AG04449 (cell line): ENCODE measurements at regions not wholly inside any gene's neighbourhood (a gene's known extent, or its start where the extent isn't known, plus 50 kb on each side); places are given as distances from the start of the nearest gene placed in this dataset.

Source experiments
- CTCF ChIA-PET: fragments of 350-600 bp; formaldehyde crosslinking; extraction: SDS; loops from one replicate; lab custom pipeline; 2021; ENCODE audit warnings: antibody characterized with exemption; lab: Yijun Ruan, JAX
- POLR2A ChIA-PET: fragments of 400-600, 350-600 bp; formaldehyde crosslinking; extraction: SDS; loops from one replicate; lab custom pipeline; 2020; ENCODE audit warnings: antibody characterized with exemption, inconsistent platforms; lab: Yijun Ruan, JAX
- DNase-seq: peaks from one replicate; pipeline ENCODE4 v3.0.0-alpha.2; 2010; ENCODE audit warnings: low read depth, low spot score
- H3K4me3 ChIP-seq: 2 replicates; pipeline ENCODE4 v1.5.1; 2011; ENCODE audit warnings: low read depth, mild to moderate bottlenecking, control low read depth, low read length
- TF ChIP-seq, protein P1 (sequence below): IDR thresholded peaks from one replicate; pipeline ENCODE4 v1.5.1; 2011; ENCODE audit warnings: mild to moderate bottlenecking, moderate library complexity, low read length, control low read depth, inconsistent platforms; ENCODE audit not compliant: insufficient read depth; ENCODE audit errors: missing control alignments

DNA sequence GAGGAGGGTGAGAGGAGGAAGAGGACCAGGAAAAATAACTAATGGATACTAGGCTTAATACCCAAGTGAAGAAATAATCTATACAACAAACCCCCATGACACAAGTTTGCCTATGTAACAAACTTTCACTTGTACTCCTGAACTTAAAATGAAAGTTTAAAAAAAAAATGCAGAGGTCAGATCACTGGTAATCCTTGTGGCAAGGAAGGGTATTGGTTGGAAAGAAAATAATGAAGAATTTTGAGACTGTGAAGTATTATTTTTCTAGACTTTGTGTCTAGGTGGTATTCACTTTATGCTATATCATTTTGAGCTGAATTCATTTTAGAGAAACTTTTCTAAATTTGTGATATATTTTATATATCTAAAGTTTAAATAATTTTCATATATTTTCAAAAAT is 547.5 kb downstream of the MMUT start:
- no peak overlapping the region for H3K4me3 ChIP-seq
- TF ChIP-seq, protein P1, sequence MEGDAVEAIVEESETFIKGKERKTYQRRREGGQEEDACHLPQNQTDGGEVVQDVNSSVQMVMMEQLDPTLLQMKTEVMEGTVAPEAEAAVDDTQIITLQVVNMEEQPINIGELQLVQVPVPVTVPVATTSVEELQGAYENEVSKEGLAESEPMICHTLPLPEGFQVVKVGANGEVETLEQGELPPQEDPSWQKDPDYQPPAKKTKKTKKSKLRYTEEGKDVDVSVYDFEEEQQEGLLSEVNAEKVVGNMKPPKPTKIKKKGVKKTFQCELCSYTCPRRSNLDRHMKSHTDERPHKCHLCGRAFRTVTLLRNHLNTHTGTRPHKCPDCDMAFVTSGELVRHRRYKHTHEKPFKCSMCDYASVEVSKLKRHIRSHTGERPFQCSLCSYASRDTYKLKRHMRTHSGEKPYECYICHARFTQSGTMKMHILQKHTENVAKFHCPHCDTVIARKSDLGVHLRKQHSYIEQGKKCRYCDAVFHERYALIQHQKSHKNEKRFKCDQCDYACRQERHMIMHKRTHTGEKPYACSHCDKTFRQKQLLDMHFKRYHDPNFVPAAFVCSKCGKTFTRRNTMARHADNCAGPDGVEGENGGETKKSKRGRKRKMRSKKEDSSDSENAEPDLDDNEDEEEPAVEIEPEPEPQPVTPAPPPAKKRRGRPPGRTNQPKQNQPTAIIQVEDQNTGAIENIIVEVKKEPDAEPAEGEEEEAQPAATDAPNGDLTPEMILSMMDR = no peak
- DNase-seq = no peak
- POLR2A ChIA-PET = no interaction called here
- CTCF ChIA-PET = interaction anchor here (1.2 kb wide), 1 partner anchor 495 kb away, joined by 3 read pairs; no protein-coding TSS in a partner anchor

DNA sequence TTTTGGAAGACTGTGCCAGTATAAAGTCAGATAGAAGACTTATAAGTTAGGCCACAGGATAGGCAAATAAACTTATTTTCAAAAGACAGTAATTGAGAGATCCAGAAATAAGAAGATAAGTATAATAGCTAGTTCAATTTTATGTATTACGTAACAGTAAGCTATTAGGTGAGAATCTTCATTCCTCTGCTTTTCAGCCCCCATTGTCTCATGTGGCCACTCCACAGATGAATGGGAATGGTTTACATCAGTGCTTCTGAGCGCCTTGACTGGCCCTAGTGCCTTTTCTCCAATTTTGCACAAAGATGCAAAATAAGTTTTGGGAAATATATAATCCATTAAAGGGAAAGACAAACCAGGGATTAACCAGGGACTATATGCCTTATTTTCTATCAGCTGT is 550.5 kb downstream of the MMUT start:
- POLR2A ChIA-PET = no interaction called here
- TF ChIP-seq, protein P1 = no peak
- CTCF ChIA-PET = no interaction called here
- no peak overlapping the region for H3K4me3 ChIP-seq
- DNase-seq = no peak

DNA sequence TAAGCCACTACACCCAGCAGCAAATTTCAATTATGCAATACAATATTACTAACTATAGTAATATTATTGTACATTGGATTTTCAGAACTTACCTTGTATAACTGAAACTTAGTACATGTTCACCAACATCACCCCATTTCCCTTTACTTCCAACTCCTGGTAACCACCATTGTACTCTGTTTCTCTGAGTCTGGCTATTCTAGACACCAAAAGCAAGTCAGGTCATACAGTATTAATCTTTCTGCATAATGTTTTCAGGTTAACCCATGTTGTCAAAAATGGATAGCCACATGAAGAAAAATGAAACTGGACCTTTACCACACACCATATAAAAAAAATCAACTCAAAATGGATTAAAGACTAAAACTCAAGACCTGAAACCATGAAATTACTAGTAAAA is 558.2 kb downstream of the MMUT start:
- DNase-seq = no peak
- TF ChIP-seq, protein P1 = no peak
- ChIA-PET POLR2A (no interaction called here), CTCF (no interaction called here)
- H3K4me3 ChIP-seq = no peak overlapping the region

DNA sequence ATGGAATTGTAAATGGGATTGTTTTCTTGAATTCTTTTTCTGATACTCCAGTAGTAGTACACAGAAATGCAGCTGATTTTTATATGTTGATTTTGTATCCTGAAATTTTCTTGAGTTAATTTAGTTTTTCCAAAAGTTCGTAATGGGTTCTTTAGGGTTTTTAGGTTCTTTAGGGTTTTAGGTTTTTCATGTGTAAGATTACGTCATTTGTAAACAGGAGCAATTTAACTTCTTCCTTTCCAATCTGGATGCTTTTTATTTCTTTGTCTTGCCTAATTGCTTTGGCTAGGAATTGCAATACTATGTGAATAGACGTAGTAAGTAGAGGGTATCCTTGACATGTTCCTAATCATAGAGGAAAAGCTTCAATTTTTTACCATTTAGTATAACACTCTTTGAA is 568.6 kb downstream of the MMUT start:
- TF ChIP-seq, protein P1 = no peak
- ChIA-PET POLR2A (no interaction called here), CTCF (no interaction called here)
- no peak for DNase-seq
- H3K4me3 ChIP-seq = no peak overlapping the region

DNA sequence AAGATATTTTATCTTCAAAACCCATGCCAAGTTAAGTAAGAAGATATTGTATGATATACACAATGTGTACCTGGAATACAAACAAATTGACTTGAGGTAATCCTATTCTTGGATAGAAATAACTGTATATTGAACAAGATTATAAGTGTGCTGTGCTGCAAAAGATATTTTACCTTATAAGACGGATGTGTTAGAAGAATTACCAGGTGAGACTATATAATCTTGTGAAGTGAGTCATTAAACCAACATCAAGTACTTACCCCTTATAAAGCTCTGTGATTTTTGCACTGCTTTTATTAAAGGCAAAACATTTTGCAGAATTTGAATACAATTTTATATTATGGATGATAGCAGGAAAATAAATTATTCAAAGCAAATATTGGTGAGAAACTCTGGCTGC is 570.0 kb downstream of the MMUT start:
- H3K4me3 ChIP-seq = no peak overlapping the region
- POLR2A ChIA-PET = no interaction called here
- no peak for DNase-seq
- CTCF ChIA-PET = no interaction called here
- TF ChIP-seq, protein P1 = no peak

DNA sequence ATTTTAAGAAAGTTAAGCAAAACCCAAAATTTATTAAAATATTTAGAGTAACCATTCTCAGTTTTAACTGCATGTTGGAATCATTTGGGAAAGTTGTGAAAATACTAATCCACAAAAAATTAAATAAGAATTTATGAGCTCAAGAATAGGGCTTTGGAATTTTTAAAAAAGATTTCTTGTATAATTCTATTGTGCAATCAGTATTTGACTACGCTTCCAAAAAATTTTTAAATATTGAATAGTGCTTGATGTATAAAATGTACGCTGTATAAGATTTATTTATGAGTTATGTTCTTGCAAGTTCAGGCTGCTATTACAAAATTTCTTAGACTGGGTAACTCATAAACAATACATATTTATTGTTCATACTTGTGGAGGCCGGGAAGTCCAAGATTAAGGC is 571.7 kb downstream of the MMUT start:
- ChIA-PET CTCF (no interaction called here), POLR2A (no interaction called here)
- TF ChIP-seq, protein P1 = no peak
- H3K4me3 ChIP-seq = no peak overlapping the region
- DNase-seq = no peak
